ENCODE measurements at regions not wholly inside any gene's neighbourhood (a gene's known extent, or its start where the extent isn't known, plus 50 kb on each side); places are given as distances from the start of the nearest gene placed in this dataset.

GRCh38 chr2:2728635-2729034 lies 397.6 kb upstream of the MYT1L start:
- Histone ChIP-seq H3K4me1 (ENCODE audit: insufficient read depth) (no peaks in the 10 kb centered on the region), H3K27me3 (no peaks in the 10 kb centered on the region), H3K27ac (no peak overlapping the region), H3K36me3 (no peaks in the 10 kb centered on the region), H3K4me3 (no peak overlapping the region), H3K9me3 (no peaks in the 10 kb centered on the region)
- intact Hi-C loops (cut with DNase I) = no loop called here
- DNase-seq = no peak
- TF ChIP-seq EP300 (IDR thresholded peaks at IDR 0.05) (no peak), CTCF (IDR thresholded peaks at IDR 0.05) (no peak), POLR2A (IDR thresholded peaks at IDR 0.05) (no peak)
- WGBS, 3 donors = 83 to 85% (median 84%) methylated on average over 18 of the region's 18 CpGs

- Histone ChIP-seq H3K4me3 (no peak overlapping the region), H3K4me1 (ENCODE audit: insufficient read depth) (no peaks in the 10 kb centered on the region), H3K27me3 (no peaks in the 10 kb centered on the region), H3K36me3 (no peaks in the 10 kb centered on the region), H3K27ac (no peak overlapping the region), H3K9me3 (no peaks in the 10 kb centered on the region)
- no peak for DNase-seq
- intact Hi-C loops (cut with DNase I) = no loop called here
- 86 to 89% (median 87%) methylated on average over 18 of the region's 18 CpGs for WGBS, 3 donors
- TF ChIP-seq CTCF (IDR thresholded peaks at IDR 0.05) = no peak
- no peak for TF ChIP-seq POLR2A (IDR thresholded peaks at IDR 0.05)
These were observed 396.9 kb upstream of the MYT1L start for GRCh38 chr2:2727876-2728511.

- H3K4me1 ChIP-seq (ENCODE audit: insufficient read depth) = no peaks in the 10 kb centered on the region
- no peaks in the 10 kb centered on the region for H3K36me3 ChIP-seq
- WGBS, 3 donors = 80 to 85% (median 81%) methylated on average over 11 of the region's 11 CpGs
- intact Hi-C loops (cut with DNase I) = no loop called here
- DNase-seq = no peak
- H3K9me3 ChIP-seq = no peaks in the 10 kb centered on the region
- H3K4me3 ChIP-seq = no peak overlapping the region
- H3K27ac ChIP-seq = no peak overlapping the region
- H3K27me3 ChIP-seq = no peaks in the 10 kb centered on the region
- no peak for TF ChIP-seq EP300 (IDR thresholded peaks at IDR 0.05)
- no peak for TF ChIP-seq CTCF (IDR thresholded peaks at IDR 0.05)
- TF ChIP-seq POLR2A (IDR thresholded peaks at IDR 0.05) = no peak
These were observed 395.1 kb upstream of the MYT1L start for GRCh38 chr2:2726163-2726562.

GRCh38 chr2:2723064-2723463 lies 392.0 kb upstream of the MYT1L start:
- TF ChIP-seq EP300 (IDR thresholded peaks at IDR 0.05) (no peak), POLR2A (IDR thresholded peaks at IDR 0.05) (no peak), CTCF (IDR thresholded peaks at IDR 0.05) (no peak)
- Histone ChIP-seq H3K4me1 (ENCODE audit: insufficient read depth) (no peaks in the 10 kb centered on the region), H3K4me3 (no peak overlapping the region), H3K36me3 (no peaks in the 10 kb centered on the region), H3K27me3 (no peaks in the 10 kb centered on the region), H3K9me3 (no peaks in the 10 kb centered on the region), H3K27ac (no peak overlapping the region)
- intact Hi-C loops (cut with DNase I) = no loop called here
- WGBS, 3 donors = 43 to 60% (median 50%) methylated on average over 3 of the region's 3 CpGs
- no peak for DNase-seq
